Activated naive CD4-positive, alpha-beta T cell treated with anti-CD3 and anti-CD28 coated beads, Interleukin-2, amount 50 U/mL, for 16 hours (primary cell): ENCODE measurements at regions not wholly inside any gene's neighbourhood (a gene's known extent, or its start where the extent isn't known, plus 50 kb on each side); places are given as distances from the start of the nearest gene placed in this dataset.

ENCODE experiments used
- DNase-seq: peaks from one replicate; pipeline ENCODE4 v3.0.0-alpha.2; 2020

DNA sequence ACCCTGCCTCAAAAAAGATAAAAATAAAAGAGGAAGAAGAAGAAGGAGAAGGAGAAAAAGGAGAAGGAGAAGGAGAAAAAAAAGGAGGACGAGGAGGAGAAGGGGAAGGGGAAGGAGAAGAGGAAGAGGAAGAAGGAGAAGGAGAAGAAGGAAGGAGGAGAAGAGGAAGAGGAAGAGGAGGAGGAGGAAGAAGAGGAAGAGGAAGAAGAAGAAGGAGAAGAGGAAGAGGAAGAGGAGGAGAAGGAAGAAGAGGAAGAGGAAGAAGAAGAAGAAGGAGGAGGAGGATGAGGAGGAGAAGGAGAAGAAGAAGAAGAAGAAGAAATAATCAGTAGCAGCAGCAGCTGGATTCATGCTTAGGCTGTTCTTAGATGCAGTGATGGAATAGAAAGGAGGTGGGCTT is 159.7 kb downstream of the TFCP2L1 start:
- no peak for DNase-seq

DNA sequence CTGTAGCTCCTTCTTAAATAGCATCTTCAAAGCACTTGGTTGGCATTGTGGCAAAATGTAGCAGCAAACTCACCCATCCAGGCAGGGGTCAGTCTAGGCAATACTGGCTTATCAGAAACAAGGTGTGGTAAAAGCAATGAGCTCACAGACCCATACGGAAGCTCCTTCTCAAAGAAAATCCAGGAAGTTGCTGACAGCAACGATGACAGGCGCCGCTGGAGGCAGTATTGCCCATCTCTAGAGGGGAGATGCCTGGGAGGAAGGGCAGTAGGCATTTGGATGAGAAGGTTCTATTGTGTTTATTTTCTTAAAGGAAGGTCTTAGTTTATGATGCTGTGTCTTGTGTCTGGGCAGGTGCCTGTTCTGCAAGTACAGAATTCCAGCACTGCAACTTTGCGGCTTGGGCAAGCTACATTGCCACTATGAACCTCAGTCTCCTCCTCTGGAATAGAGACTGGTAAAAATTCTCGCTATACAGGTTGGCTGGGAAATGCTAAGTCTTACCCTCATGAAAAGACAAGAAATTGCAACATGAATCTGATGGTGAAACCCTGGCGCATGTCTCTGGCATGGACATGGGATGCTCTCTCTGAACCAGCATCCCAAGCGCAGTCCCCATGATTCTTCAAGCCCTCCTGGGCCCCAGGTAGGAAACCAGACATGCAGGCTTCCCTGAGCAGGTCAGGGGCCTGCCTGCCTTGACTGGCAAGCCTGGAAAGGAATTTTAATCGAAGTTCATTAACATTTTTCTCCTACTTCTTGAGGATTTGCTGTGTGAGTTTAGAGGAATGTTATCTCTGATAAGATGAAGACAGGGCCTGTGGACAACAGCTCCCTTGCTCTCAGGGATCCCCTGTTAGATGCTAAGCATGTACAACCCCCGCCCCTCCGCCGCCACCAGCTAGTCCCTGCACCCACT is 156.0 kb downstream of the TFCP2L1 start:
- DNase-seq = no peak

DNA sequence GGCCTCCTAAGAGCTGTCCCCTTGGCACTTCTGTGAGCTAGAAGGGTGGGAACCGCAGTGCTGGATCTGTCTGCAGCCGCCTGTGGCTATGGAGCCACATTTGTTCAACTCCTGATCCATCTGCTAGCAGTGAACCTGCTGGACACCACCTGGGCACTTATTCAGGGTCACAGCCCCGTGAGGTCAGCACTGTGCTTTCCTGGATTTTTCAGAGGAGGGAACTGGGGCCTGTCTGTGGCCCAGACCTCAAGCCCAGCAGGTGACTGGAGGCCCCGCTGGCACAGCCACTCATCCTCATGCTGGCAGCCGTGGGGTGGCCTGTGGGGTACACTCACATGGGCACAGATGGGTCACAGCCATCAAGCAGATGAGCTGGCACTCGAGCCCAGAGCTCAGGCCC is 155.3 kb downstream of the TFCP2L1 start:
- DNase-seq = no peak

DNA sequence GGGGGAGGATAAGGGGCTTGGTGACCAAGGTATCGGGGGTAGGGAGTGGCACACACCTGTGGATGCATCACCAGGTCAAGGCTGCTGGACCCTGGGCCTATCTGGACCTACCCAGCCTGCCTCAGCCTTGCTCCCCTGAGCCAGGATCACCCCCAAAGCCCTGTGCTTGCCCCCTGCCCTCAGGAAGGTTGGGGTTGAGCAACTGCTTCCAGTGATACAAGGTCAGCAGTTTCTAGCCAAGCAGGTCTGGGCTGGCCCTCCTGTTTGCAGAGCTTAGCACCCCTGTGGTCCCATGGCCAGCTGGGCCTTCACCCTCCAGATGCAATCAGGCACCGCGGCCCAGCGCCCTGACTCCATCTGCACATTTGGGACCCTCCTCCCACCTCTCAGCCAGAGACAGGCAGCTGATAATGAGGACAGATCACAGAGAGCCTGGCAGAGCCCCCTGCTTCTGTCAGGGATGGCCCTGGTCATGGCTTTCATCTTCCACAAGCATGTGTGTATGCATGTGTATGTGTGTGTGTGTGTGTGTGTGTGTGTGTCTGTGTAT is 154.6 kb downstream of the TFCP2L1 start:
- DNase-seq = no peak

DNA sequence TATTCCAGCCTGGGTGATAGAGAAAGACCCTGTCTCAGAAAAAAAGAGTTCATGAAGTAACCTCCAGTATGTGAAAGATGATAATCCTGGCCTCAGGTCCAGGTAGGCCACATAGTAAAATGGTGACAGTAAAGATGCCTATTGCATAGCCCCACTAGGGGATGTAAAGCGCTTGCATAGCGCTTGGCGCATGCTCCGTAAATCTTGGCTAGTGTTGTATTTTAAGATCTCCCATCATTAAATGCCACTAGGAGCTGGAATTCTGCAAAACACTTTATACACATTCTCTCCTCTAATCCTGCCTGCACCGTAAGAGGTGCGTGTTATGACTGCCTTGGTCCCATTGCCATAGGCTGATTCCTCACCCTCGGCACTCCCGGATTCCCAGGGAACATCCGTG is 153.6 kb downstream of the TFCP2L1 start:
- no peak for DNase-seq

DNA sequence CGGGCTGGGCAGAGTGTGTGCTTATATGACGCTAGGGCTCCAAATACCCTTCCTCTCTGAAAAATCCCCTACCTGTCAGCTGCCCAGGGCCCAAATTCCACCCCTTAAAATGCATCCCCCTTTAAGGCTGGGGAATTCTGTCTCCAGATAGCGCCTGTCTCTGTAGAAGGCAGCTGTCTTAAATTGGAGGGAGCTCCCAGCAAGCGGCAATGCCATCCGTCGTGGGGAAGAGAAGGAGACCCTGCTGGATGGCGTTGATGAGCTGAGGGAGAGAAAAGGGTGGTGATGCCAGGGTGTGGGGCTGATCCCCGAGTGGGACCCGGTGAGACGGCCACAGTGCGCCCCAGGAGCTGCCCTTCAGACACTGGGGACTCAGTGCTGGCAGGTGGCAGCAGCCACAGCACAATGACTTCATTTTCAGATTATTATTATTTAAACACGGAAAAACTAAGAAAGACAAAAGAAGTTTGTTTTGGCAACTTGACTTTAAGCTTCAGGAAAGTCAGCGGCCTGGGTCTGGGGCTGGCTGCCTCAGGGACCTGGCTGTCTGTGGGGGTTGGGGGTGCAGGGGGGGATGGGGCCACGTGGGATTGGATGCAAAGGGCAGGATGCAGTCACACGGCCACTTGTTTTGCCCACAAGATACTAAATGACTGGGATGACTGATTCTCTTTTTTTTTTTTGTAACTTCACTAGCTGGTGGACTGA is 152.8 kb downstream of the TFCP2L1 start:
- DNase-seq = no peak

DNA sequence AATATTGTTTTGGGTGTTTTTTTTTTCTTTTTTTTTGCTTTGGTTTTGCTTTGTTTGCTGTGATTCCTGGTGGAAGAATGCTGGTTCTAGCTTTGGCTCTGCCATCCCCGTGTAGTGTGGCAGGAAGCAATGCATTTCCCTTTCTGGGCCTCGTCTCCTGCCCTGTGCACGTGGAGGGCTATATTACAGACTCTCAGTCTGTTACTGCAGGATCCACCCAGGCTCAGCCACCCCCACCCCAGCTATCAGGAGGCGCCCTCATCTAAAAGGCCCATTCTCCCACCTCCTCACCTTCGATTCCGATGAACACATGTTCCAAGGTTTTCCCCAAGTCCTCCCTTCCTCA is 152.3 kb downstream of the TFCP2L1 start:
- DNase-seq = no peak

DNA sequence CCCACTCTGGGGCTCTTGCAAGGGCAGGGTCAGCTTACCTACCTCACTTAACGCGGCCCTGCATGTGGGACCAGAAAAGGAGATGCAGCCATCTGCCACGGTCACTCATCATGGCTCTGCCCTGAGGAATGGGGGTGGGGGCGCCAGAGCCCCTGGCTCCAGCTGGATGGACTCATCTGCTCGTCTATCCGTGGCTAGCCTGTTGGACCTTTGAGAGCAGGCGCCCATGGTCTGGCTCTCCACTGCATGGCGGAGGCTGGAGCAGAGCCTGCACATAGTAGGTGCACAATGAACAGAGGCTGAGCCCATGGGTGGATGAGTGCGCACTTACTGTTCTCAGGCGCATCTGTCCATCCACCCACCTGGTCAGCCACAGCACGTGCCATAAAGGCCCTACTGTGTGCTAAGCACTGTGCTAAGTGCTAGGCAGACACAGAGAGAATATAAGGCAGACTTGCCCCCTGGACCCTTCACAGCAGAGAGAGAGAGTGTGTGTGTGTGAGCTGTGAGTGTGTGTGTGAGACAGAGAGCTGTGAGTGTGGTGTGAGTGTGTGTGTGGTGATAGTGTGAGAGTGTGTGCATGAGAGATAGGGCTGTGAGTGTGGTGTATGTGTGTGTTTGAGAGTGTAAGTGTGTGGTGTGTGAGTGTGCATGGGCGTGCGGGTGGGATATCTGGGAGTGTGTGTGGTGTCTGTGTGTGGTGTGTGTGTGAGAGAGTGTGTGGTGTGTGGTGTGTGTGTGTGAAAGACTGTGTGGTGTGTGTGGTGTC is 151.3 kb downstream of the TFCP2L1 start:
- no peak for DNase-seq

DNA sequence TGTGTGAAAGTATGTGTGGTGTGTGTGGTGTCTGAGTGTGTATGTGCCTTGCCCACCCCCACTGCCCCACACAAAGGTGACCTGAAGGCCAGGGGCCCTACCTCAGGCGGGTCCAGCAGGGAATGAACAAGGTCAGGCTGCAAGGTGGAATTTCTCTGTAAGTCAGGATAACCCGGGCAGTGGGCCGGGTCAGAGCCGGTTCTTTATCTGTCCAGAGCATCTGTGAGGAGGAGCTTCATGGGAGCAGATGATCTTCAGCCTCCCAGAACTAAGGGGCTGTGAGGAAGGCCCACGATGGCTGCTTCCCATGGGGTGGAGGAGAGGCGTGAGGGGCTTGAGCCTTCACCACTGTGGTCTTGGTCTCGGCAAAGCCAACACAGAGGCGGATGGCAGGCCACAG is 150.3 kb downstream of the TFCP2L1 start:
- DNase-seq = no peak

DNA sequence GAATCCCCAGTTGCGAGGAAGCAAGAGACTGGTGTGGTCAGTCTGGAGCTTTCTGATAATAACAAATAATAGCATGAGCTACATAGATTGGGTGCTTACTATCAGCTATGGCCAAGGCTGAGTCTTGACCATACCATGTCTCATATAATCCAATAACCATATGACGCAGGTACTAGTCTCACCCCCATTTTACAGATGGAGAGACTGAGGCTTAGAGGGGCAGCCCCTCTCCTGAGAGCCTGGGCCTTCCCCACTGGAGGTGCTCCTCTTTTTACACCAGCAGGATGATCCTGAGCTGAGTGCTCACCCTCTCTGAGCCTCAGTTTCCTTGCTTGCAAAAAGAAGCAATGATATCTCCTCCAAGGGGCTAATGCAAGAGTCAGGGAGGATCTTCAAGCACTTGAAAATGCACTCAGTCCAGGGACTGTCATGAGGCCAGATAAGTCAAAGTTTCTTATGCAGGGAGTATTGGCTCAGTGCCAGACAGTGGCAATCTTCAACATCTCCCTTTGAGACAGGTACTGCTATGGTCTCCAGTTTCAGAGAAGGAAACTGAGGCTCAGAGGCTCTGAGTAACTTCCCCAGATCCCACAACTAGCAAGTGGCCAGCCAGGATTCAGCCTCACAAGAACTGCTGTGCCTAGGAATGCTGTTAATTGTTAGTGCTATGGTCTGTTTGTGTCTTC is 149.7 kb downstream of the TFCP2L1 start:
- no peak for DNase-seq

DNA sequence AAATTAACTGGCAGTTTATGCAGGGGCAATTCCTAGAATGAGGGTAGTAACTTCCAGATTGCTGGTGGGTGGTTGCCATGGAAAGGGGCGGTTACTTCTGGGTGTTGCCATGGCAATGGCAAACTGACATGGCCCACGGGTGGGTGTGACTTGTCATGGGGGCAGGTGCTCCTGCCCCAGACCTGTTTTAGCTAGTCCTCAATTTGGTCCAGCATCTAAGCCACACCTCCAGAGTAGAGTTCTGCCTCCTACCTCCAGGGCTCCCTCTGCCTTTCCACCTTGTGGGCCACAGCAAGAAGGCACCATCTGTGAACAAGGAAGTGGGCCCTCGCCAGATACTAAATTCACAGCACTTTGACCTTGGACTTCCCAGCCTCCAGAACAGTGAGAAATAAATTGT is 148.7 kb downstream of the TFCP2L1 start:
- DNase-seq = no peak

DNA sequence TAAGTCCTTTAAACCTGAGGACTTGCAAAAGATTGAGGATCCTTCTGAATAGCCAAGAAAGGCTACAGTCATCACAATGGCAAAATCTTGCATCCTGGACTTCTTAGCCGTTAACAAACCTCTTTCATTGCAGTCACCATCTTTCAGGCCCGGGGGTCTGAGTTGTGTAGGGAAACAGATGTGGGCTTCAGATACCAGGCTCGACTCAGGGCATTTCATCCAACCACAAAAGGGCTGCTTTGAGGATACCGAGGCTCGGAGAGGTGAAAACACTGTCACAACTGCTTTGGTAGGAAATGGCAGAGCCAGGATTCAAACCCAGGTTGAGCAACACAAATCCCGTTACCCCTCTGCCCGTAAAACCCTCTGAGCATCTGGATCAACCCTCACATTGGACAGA is 147.4 kb downstream of the TFCP2L1 start:
- DNase-seq = no peak

DNA sequence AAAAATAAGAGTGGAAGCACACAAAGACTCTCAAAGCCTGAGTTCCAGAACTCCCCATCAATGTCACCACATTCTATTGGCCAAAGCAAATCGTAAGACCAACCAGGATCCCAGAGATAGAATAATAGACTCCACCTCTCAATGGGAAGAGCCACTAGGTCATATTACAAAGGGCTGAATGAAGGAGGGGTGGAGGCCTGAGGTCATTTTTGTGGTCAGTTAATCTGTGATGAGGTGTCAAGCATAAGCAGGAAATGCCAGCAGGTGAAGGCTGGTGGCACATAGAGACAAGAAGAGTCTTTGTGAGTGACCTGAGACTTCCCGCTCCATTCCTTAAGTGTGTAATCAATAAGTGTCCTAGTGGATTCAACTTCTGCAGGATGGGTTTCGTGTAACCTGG is 144.3 kb downstream of the TFCP2L1 start:
- DNase-seq = no peak

DNA sequence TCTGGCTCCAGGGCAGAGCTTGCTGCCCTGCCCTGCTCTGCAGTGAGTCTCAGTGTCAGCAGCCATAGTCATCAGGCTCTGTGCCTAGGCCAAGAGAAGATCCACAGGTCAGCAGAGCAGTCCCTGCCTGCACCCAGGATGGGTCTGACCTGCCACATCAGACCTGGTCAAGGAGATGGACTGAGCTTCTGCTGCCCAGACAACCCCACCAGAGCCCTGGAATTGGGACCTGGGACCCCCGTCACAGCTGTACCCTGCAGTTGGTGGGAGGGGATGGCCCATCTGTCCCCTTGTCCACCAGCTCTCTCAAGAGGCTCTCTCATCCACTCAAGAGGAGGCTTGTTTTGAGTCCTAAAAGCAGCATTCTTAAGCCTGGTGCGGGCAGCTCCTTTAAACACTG is 142.6 kb downstream of the TFCP2L1 start:
- no peak for DNase-seq

DNA sequence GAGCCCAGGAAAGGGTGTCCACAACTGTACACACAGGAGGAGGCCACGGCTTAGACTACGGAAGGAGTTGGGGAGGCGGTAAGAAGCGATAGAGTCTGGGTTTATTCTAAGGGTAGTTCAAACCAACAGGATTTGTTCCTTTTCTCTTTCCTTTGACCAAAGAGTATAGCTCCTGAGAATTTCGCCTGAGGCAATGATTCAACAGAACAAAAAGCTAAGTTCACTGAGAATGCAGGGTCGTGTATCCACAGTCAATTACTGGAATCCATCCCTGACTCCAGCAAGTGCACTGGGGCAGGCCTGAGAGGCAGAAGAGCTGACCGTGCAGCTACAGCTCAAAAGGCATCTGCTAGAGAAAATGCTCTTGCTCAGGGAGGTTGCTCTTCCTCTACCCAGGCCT is 140.9 kb downstream of the TFCP2L1 start:
- DNase-seq = no peak

DNA sequence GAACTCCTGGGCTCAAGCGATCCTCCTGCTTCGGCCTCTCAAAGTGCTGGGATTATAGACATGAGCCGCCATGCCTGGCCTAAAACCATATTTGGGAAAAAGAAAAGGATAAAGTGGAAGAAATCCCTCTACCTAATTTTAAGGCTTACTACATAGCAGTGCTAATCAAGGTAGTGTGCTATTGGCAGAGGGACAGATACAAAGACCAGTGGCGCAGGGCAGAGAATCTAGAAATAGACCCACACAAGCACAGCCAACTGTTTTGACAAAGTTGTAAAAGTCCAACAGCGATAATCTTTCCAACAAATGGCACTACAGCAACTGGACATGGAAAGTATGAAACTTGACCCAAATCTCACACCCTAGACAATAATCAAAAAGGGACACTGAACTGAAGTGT is 138.4 kb downstream of the TFCP2L1 start:
- DNase-seq = no peak

DNA sequence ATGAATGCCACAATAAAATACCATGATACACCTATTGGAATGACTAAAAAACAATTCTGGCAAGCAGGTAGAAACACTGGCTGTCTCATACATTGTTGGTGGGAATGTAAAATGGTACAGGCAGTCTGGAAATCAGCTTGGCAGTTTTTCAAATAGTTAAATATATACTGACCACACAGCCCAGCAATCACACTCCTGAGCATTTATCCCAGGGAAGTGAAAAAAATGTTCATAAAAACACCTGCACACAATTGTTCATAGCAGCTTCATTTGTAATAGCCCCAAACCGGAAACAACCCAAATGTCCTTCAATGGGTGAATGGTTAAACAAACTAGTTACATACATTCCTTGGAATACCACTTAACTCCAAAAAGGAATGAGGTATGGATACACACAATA is 137.2 kb downstream of the TFCP2L1 start:
- no peak for DNase-seq

DNA sequence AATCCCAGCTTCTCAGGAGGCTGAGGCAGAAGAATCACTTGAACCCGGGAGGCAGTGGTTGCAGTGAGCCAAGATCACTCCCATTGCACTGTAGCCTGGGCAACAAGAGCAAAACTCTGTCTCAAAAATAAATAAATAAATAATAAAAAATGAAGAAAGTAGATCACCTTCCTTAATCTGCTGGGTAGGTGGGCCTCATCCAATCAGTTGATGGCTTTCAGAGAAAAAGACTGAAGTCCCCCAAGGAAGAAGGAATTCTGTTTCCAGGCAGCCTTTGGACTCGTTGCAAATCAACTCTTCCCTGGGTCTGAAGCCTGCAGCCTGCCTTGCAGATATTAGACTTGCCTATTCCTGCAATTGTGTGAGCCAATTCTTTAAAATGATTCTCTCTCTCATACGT is 136.5 kb downstream of the TFCP2L1 start:
- no peak for DNase-seq

DNA sequence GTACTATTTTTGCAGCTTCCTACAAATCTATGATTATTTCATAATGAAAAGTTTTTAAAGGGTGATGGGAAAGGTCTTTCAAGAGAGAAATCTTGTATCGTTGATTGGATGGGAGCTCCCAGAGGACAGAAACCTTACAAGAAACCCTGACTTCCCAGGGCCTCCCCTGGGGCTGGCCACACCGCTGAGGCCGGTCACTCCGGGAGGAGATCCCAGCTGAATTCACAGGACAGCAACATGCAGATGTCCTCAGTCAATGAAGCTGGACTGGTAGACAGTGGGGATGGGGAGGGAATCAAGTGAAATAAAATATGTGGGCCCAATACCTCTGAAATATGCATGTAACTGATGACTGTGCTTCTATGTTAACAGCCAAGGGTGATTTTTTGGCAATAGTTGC is 135.6 kb downstream of the TFCP2L1 start:
- no peak for DNase-seq

DNA sequence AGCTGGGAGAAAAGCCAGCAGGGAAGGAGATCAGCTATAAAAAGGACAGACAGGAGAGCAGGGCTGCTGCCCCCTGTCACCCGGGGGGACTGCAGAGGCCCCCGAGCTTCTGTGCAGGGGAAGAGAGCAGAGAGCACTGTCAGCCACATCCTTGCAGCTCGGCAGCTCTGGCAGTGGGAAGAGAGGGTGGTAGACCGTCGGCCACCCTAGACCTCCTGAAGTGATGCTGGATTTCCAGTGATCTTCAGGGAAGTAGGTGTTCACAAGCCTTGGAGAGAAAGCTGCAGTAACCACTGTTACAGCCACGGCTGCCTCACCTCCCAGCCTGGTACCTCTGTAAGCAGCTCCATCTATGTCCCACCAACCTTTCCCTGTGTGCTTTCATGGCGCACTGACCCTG is 134.9 kb downstream of the TFCP2L1 start:
- no peak for DNase-seq

DNA sequence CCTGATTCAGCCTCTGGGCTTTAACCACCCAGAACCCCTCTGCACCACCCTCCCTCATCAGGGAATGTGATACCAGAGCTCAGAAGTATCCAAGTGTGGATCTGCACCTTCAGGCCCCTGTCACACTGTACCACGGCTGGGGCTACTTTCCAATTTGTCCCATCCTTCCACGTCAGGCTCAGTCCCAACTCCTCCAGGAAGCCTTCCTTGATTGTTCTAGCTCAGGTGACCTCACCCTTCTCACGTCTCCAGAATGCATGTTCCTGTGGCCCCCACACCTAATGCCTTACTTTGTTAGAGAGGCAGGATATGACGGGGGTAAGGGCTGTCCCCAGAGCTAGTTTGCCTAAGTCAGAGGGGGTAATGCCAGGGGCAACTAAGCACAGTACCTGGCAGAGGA is 134.3 kb downstream of the TFCP2L1 start:
- DNase-seq = no peak

DNA sequence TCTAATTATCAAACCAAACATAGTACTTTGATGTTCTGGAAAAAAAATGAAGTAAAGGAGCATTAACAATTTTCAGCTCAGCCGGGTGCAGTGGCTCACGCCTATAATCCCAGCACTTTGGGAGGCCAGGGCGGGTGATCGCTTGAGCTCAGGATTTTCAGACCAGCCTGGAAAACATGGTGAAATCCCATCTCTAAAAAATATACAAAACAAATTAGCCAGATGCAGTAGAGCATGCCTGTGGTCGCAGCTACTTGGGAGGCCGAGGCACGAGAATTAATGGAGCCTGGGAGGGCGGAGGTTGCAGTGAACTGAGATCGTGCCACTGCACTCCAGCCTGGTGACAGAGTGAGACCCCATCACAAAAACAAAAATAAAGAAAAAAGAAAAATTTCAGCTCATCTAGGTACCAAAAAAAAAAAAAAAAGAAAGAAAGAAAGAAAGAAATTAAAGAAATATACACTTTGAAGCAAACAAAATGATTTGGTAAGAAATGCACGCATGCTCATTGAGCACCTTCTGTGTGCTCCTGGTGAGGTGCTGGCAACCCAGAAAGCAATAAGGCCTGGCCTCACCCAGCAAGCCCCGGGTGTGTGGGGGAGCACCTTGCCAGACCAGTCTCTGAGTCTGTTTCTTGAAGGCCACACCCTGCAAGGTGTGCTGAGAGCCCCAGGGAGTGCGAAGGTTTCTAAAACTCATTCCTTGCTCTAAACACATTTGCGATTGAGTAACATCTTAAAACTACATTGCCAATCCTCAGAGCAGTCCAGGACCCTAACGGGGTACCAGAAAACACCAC is 133.5 kb downstream of the TFCP2L1 start:
- DNase-seq = no peak
